ENCODE measurements at regions not wholly inside any gene's neighbourhood (a gene's known extent, or its start where the extent isn't known, plus 50 kb on each side); places are given as distances from the start of the nearest gene placed in this dataset.

DNA sequence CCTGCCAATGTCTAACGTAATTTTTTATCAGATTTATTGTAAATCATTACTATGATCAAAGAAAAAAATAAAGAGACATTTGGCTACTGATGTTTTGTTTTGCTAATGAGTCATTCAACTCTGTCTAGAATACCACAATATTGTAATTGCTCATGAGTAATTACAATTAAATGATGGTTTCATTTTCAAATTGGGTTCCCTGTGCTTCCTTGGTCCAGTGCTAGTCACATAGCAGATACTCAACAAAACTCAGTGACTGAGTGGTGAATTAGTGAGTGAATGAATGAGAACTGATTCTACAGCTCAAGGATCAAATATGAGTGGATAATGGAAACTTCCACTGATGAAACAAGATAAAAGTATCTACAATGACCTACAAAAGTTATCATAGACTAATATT, 304.7 kb downstream of the POU4F1 start:
- TF ChIP-seq, protein P1, sequence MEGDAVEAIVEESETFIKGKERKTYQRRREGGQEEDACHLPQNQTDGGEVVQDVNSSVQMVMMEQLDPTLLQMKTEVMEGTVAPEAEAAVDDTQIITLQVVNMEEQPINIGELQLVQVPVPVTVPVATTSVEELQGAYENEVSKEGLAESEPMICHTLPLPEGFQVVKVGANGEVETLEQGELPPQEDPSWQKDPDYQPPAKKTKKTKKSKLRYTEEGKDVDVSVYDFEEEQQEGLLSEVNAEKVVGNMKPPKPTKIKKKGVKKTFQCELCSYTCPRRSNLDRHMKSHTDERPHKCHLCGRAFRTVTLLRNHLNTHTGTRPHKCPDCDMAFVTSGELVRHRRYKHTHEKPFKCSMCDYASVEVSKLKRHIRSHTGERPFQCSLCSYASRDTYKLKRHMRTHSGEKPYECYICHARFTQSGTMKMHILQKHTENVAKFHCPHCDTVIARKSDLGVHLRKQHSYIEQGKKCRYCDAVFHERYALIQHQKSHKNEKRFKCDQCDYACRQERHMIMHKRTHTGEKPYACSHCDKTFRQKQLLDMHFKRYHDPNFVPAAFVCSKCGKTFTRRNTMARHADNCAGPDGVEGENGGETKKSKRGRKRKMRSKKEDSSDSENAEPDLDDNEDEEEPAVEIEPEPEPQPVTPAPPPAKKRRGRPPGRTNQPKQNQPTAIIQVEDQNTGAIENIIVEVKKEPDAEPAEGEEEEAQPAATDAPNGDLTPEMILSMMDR (IDR thresholded peaks at IDR 0.05; ENCODE audit: poor library complexity) = no peak
- TF ChIP-seq EZH2 (IDR thresholded peaks at IDR 0.05; ENCODE audit: borderline replicate concordance) (no peak), EZH2phosphoT487 (IDR thresholded peaks at IDR 0.05; ENCODE audit: low read depth, severe bottlenecking, unreplicated experiment) (no peak)

Data from hepatocyte (in vitro differentiated cells).